GM10266 (cell line): ENCODE measurements at regions not wholly inside any gene's neighbourhood (a gene's known extent, or its start where the extent isn't known, plus 50 kb on each side); places are given as distances from the start of the nearest gene placed in this dataset.

ENCODE experiments used
- DNase-seq: peaks from one replicate; pipeline ENCODE4 v3.0.0; 2012; ENCODE audit errors: extremely low spot score
- TF ChIP-seq, protein P1 (sequence below): IDR thresholded peaks from 2 replicates; pipeline ENCODE4 v1.5.1; 2012; ENCODE audit warnings: mild to moderate bottlenecking, low read depth; ENCODE audit not compliant: control insufficient read depth, insufficient read depth; ENCODE audit errors: missing control alignments

DNA sequence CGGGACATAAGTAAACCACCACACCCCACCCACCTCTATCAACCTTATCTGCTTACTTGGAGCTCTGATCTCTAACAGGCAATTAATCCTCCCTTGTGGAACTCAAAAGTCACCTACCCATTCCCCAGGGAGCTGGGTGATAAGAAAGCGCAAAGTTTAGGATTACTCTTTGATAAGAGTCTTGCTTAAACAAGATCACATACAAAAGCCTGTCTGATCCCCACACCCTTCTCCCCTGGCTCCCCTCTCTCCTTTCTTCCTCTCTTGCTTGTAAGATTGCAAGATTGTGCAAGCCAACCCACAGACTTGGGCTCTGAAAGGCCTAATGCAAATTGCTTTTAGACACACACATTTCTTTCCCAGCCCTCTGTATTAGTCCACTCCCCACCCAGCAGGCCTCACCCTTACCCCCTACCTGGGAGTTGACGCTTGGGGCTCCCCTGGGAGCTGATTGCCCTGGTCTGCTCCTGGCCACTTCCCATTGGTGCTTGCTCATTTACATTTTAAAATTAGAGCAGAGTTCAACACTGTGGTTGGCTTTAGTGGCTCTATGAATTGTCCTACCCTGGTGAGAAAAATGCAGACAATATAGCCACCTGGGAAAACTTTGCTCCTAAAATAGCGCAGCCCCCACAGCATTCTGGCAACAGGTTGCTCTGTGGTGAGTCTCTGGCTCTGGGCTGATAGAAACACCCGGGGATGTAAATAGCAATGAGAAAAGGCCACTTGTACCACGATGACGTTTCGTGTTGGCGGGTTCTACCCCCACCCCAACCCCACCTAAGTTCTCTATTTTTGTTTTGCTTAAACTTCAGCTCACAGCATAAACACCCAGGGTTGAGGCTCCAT is 58.9 kb upstream of the EPCAM start:
- TF ChIP-seq, protein P1, sequence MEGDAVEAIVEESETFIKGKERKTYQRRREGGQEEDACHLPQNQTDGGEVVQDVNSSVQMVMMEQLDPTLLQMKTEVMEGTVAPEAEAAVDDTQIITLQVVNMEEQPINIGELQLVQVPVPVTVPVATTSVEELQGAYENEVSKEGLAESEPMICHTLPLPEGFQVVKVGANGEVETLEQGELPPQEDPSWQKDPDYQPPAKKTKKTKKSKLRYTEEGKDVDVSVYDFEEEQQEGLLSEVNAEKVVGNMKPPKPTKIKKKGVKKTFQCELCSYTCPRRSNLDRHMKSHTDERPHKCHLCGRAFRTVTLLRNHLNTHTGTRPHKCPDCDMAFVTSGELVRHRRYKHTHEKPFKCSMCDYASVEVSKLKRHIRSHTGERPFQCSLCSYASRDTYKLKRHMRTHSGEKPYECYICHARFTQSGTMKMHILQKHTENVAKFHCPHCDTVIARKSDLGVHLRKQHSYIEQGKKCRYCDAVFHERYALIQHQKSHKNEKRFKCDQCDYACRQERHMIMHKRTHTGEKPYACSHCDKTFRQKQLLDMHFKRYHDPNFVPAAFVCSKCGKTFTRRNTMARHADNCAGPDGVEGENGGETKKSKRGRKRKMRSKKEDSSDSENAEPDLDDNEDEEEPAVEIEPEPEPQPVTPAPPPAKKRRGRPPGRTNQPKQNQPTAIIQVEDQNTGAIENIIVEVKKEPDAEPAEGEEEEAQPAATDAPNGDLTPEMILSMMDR, result no peak
- peak; percentile 85 for DNase-seq

DNA sequence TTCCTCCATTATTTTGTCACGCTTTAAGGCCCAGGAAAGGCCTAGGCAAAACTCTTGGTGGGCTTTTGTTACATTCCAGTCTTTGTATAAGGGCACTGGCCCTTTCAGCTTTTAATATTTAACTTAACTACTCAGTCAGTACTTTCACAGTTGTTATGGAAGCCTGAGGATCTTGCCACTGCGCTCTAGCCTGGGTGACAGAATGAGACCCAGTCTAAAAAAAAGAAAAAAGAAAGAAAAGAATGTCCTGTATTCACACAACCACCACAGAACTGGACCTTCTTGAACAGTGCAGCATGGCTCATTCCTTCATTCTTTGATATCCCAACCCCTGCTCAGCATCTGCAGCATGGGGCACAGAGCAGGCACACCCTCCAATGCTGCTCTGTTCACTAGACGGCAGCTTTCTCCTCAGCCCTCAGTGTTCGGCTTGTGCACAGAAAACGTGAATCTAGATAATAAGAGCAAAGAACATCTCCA is 59.6 kb upstream of the EPCAM start:
- TF ChIP-seq, protein P1, result no peak

DNA sequence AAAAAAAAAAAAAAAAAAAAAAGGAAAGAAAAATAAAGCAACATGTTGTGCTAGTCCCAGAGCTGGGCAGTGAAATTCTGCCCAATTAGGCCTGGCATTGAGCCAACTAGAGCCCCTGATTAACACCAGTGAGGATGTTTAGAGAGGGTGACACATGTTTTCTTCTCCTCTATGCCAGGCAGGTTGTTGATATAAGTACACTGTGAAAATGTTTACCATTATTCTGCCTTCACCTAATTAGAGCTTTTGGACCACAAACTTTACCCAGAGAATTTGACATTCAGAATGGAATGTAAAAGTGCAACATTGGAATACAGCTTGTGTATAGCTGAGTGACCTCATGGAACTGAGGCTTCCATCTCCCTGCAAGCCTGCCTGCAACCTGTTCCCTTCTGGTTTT is 62.0 kb upstream of the EPCAM start:
- TF ChIP-seq, protein P1, result no peak
- DNase-seq, result no peak

More for the DNA sequence above, 59.6 kb upstream of the EPCAM start:
- DNase-seq, result no peak

DNA sequence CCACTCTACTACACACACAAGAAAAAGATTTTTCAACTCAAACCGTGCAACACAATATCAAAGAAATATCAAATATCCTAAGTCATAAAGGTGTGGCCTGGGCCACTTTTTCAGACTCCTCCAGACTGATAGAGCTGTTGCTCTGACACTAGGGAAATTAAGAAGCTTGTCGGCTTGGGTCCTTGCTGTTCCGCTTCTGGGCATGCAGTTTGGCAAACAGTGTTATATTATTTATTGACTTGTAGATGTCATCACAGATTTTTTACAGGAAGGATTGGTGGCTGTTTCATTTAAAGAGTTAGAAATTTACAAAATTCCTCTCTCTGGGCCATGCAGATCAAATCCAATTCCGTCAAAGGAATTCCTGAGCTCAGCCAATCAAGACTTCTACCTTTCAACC is 64.5 kb upstream of the EPCAM start:
- no peak for DNase-seq
- TF ChIP-seq, protein P1, result no peak

DNA sequence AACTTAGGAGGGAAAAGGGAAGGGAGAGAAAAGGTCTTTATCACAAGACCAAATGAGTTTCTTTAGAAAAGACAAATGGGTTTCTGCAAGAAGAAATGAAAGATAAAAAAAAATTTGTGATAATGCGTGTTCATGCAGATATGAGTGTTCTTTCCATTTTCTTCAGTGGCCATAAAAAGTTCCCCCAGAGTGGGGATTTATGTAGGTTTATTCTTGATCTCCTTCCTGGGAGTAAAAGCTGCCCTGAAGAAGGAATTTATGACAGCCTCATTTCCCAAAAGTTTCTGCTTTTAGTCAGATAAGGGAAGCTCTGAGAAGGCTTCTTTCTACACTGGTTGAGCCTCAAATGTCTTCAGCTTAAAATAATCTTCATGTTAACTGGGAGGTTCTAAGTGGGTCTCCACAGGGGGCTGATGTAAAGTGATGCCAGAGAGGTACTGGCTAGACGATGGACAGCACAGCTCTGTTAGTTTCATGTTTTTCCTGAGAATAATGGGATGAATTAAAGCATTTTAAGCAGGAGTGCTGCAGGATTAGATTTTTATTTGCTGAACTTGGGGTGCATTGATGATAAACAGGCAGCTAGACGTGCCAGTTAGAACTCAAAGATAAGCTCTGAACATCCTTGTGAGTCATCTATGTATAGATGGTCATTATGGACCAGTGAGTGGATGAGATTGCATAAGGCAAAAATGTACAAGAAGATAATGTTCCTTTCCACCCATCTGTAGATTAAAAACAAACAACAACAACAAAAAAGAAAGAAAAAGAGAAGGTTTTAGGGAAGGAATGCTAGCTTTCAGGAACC is 65.6 kb upstream of the EPCAM start:
- no peak for DNase-seq
- TF ChIP-seq, protein P1, result no peak

DNA sequence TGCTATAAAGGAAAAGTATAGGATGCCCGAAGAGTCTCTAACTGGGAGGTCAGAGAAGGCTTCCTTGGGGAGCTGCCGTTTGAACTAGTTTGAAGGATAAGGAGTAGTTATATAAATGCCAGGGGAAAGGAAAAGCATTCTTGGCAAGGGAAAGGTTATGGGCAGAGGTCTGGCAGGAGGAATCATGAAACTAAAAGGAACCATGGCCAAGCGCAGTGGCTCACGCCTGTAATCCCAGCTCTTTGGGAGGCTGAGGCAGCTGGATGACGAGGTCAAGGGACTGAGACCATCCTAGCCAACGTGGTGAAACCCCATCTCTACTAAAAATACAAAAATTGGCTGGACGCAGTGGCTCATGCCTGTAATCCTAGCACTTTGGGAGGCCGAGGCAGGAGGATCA is 66.8 kb upstream of the EPCAM start:
- TF ChIP-seq, protein P1, result no peak
- no peak for DNase-seq

DNA sequence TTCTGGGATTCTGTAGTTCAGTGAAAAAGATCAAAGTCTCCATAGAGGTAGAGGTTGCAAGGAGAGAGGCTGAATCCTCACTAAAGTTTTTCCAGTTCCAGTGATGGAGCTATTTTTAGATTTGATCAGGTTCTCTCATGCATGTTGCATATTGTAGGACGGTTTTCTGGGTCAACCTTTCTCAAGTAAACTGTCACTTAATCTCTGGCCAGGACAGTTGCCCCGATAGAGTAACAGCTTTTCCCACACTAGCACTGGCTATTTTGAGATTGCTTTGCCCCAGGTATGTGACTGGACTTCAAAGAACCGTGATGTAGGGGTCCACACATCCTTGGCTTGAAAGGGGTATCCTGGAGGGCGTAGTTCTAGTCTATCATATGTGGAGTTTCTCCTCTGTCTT is 67.4 kb upstream of the EPCAM start:
- no peak for DNase-seq
- TF ChIP-seq, protein P1, result no peak
